GM19438 (cell line): ENCODE measurements at regions not wholly inside any gene's neighbourhood (a gene's known extent, or its start where the extent isn't known, plus 50 kb on each side); places are given as distances from the start of the nearest gene placed in this dataset.
"Not testable (repeated sequence)": the region's sequence is repeated elsewhere in the genome, so short reads cannot be mapped to it uniquely, and the experiment has no call there.

Source experiments
- ATAC-seq: cut with Tn5 transposase; IDR thresholded peaks from one replicate; pipeline ENCODE4 v1.9.1; 2021; ENCODE audit warnings: low read depth; ENCODE audit not compliant: unreplicated experiment

- not testable (repeated sequence) for ATAC-seq
Measured at GRCh38 chr9:63912451-63912850, 1372.6 kb downstream of the FOXD4L5 start.

GRCh38 chr9:63909076-63909475 lies 1375.9 kb downstream of the FOXD4L5 start:
- ATAC-seq, result not testable (repeated sequence)

GRCh38 chr9:63899637-63900190 lies 1385.3 kb downstream of the FOXD4L5 start:
- ATAC-seq, result not testable (repeated sequence)

GRCh38 chr9:63881386-63881785 lies 1403.6 kb downstream of the FOXD4L5 start:
- ATAC-seq, result not testable (repeated sequence)

GRCh38 chr9:63876380-63876779 lies 1408.6 kb downstream of the FOXD4L5 start:
- ATAC-seq, result not testable (repeated sequence)

GRCh38 chr9:63859475-63860215 lies 1425.4 kb downstream of the FOXD4L5 start:
- no peak for ATAC-seq

GRCh38 chr9:63859090-63859474 lies 1425.9 kb downstream of the FOXD4L5 start:
- ATAC-seq, result not testable (repeated sequence)

- not testable (repeated sequence) for ATAC-seq
Measured at GRCh38 chr9:63853140-63853751, 1431.8 kb downstream of the FOXD4L5 start.

GRCh38 chr9:63824804-63825203 lies 1460.2 kb downstream of the FOXD4L5 start:
- not testable (repeated sequence) for ATAC-seq

- not testable (repeated sequence) for ATAC-seq
Measured at GRCh38 chr9:63823375-63824201, 1461.4 kb downstream of the FOXD4L5 start.

- ATAC-seq, result not testable (repeated sequence)
Measured at GRCh38 chr9:63822615-63823374, 1462.2 kb downstream of the FOXD4L5 start.

GRCh38 chr9:63821293-63821692 lies 1463.7 kb downstream of the FOXD4L5 start:
- ATAC-seq, result not testable (repeated sequence)

GRCh38 chr9:63820882-63821281 lies 1464.1 kb downstream of the FOXD4L5 start:
- ATAC-seq, result not testable (repeated sequence)

- ATAC-seq, result not testable (repeated sequence)
Measured at GRCh38 chr9:63820383-63820782, 1464.6 kb downstream of the FOXD4L5 start.

- peak; percentile 61 for ATAC-seq
Measured at GRCh38 chr9:63817622-63818518, 1467.1 kb downstream of the FOXD4L5 start.

GRCh38 chr9:63816751-63817621 lies 1468.0 kb downstream of the FOXD4L5 start:
- ATAC-seq, result peak; percentile 61

- ATAC-seq, result not testable (repeated sequence)
Measured at GRCh38 chr9:63814970-63815669, 1469.9 kb downstream of the FOXD4L5 start.
